IPS-15b (cell line): ENCODE measurements at regions not wholly inside any gene's neighbourhood (a gene's known extent, or its start where the extent isn't known, plus 50 kb on each side); places are given as distances from the start of the nearest gene placed in this dataset.
"Not testable (repeated sequence)": the region's sequence is repeated elsewhere in the genome, so short reads cannot be mapped to it uniquely, and the experiment has no call there.

Experiments
- H3K27me3 ChIP-seq: one replicate; pipeline ENCODE4 v1.6.1; 2013; ENCODE audit warnings: low read length; ENCODE audit not compliant: control insufficient read depth, insufficient read depth
- H3K36me3 ChIP-seq: one replicate; pipeline ENCODE4 v1.6.1; 2013; ENCODE audit warnings: low read length; ENCODE audit not compliant: control insufficient read depth, insufficient read depth
- H3K4me1 ChIP-seq: one replicate; pipeline ENCODE4 v1.6.1; 2013; ENCODE audit warnings: mild to moderate bottlenecking, low read length; ENCODE audit not compliant: control insufficient read depth, insufficient read depth
- H3K4me3 ChIP-seq: one replicate; pipeline ENCODE4 v1.5.1; 2013; ENCODE audit warnings: low read depth, low read length
- H3K9ac ChIP-seq: one replicate; pipeline ENCODE4 v1.6.1; 2013; ENCODE audit warnings: low read depth, mild to moderate bottlenecking, low read length
- H3K9me3 ChIP-seq: one replicate; pipeline ENCODE4 v1.6.1; 2013; ENCODE audit warnings: mild to moderate bottlenecking, low read length; ENCODE audit not compliant: control insufficient read depth, insufficient read depth

- H3K4me3 ChIP-seq = no peak overlapping the region
- H3K9ac ChIP-seq = no peak overlapping the region
- no peaks in the 10 kb centered on the region for H3K4me1 ChIP-seq
- H3K27me3 ChIP-seq = no peaks in the 10 kb centered on the region
- H3K36me3 ChIP-seq = no peaks in the 10 kb centered on the region
- H3K9me3 ChIP-seq = no peaks in the 10 kb centered on the region
Measured at GRCh38 chr5:91256142-91256524, 127.0 kb downstream of the ARRDC3 start.

GRCh38 chr5:91255396-91256141 is 127.5 kb downstream of the ARRDC3 start:
- Histone ChIP-seq H3K9me3 (no peaks in the 10 kb centered on the region), H3K4me3 (no peak overlapping the region), H3K4me1 (no peaks in the 10 kb centered on the region), H3K9ac (no peak overlapping the region), H3K27me3 (no peaks in the 10 kb centered on the region), H3K36me3 (no peaks in the 10 kb centered on the region)

GRCh38 chr5:91252916-91253315 is 130.2 kb downstream of the ARRDC3 start:
- no peak overlapping the region for H3K9ac ChIP-seq
- H3K9me3 ChIP-seq = no peaks in the 10 kb centered on the region
- H3K4me1 ChIP-seq = no peaks in the 10 kb centered on the region
- no peaks in the 10 kb centered on the region for H3K27me3 ChIP-seq
- no peaks in the 10 kb centered on the region for H3K36me3 ChIP-seq
- no peak overlapping the region for H3K4me3 ChIP-seq

GRCh38 chr5:91245871-91246270 is 137.2 kb downstream of the ARRDC3 start:
- H3K4me3 ChIP-seq = no peak overlapping the region
- H3K4me1 ChIP-seq = no peaks in the 10 kb centered on the region
- H3K27me3 ChIP-seq = no peaks in the 10 kb centered on the region
- no peaks in the 10 kb centered on the region for H3K36me3 ChIP-seq
- no peak overlapping the region for H3K9ac ChIP-seq
- H3K9me3 ChIP-seq = no peaks in the 10 kb centered on the region

- Histone ChIP-seq H3K9me3 (no peaks in the 10 kb centered on the region), H3K36me3 (no peaks in the 10 kb centered on the region), H3K4me1 (no peaks in the 10 kb centered on the region), H3K4me3 (no peak overlapping the region), H3K27me3 (no peaks in the 10 kb centered on the region), H3K9ac (no peak overlapping the region)
Measured at GRCh38 chr5:91245074-91245452, 138.1 kb downstream of the ARRDC3 start.

GRCh38 chr5:91244380-91245073 is 138.6 kb downstream of the ARRDC3 start:
- Histone ChIP-seq H3K4me1 (no peaks in the 10 kb centered on the region), H3K27me3 (no peaks in the 10 kb centered on the region), H3K36me3 (no peaks in the 10 kb centered on the region), H3K9ac (no peak overlapping the region), H3K4me3 (no peak overlapping the region), H3K9me3 (no peaks in the 10 kb centered on the region)

GRCh38 chr5:91243852-91244251 is 139.3 kb downstream of the ARRDC3 start:
- Histone ChIP-seq H3K4me1 (no peaks in the 10 kb centered on the region), H3K4me3 (no peak overlapping the region), H3K27me3 (no peaks in the 10 kb centered on the region), H3K9me3 (no peaks in the 10 kb centered on the region), H3K9ac (no peak overlapping the region), H3K36me3 (no peaks in the 10 kb centered on the region)

- Histone ChIP-seq H3K4me3 (no peak overlapping the region), H3K9me3 (no peaks in the 10 kb centered on the region)
Measured at GRCh38 chr5:91243286-91243685, 139.8 kb downstream of the ARRDC3 start.

GRCh38 chr5:91241460-91241859 is 141.7 kb downstream of the ARRDC3 start:
- H3K4me1 ChIP-seq, H3K9ac ChIP-seq, H3K4me3 ChIP-seq, H3K27me3 ChIP-seq, H3K9me3 ChIP-seq, H3K36me3 ChIP-seq: not testable (repeated sequence)

More at GRCh38 chr5:91243286-91243685, 139.8 kb downstream of the ARRDC3 start:
- no peaks in the 10 kb centered on the region for H3K4me1 ChIP-seq
- no peaks in the 10 kb centered on the region for H3K36me3 ChIP-seq
- no peaks in the 10 kb centered on the region for H3K27me3 ChIP-seq
- no peak overlapping the region for H3K9ac ChIP-seq

GRCh38 chr5:91240175-91240574 is 142.9 kb downstream of the ARRDC3 start:
- Histone ChIP-seq H3K9ac (no peak overlapping the region), H3K4me1 (no peaks in the 10 kb centered on the region), H3K4me3 (no peak overlapping the region), H3K9me3 (no peaks in the 10 kb centered on the region), H3K27me3 (no peaks in the 10 kb centered on the region), H3K36me3 (no peaks in the 10 kb centered on the region)

GRCh38 chr5:91235271-91235694 is 147.8 kb downstream of the ARRDC3 start:
- H3K9ac ChIP-seq = no peak overlapping the region
- H3K9me3 ChIP-seq = no peaks in the 10 kb centered on the region
- H3K4me3 ChIP-seq = no peak overlapping the region
- H3K4me1 ChIP-seq = no peaks in the 10 kb centered on the region
- H3K27me3 ChIP-seq = no peaks in the 10 kb centered on the region
- no peaks in the 10 kb centered on the region for H3K36me3 ChIP-seq

- Histone ChIP-seq H3K4me3 (no peak overlapping the region), H3K9ac (no peak overlapping the region), H3K4me1 (no peaks in the 10 kb centered on the region), H3K36me3 (no peaks in the 10 kb centered on the region), H3K9me3 (peaks cover 3% of the 10 kb centered on the region), H3K27me3 (no peaks in the 10 kb centered on the region)
Measured at GRCh38 chr5:91232523-91232922, 150.6 kb downstream of the ARRDC3 start.
